Ovary (tissue), 3 donors: ENCODE measurements at regions not wholly inside any gene's neighbourhood (a gene's known extent, or its start where the extent isn't known, plus 50 kb on each side); places are given as distances from the start of the nearest gene placed in this dataset.

Experiments
- EP300 ChIP-seq: sonication (generic); formaldehyde crosslinking; IDR thresholded peaks from one replicate; pipeline ENCODE4 v1.6.1; 2017; ENCODE audit warnings: antibody characterized with exemption
- POLR2A ChIP-seq: fragments of 450-650 bp; IDR thresholded peaks from one replicate; pipeline ENCODE4 v1.6.1; 2017; ENCODE audit warnings: antibody characterized with exemption, mild to moderate bottlenecking, moderate library complexity
- TF ChIP-seq, protein P1 (sequence below), 3 donors: fragments of 450-650 bp in 2 of 3; fragments of 200-600 bp in 1 of 3; IDR thresholded peaks; one replicate each; pipeline versions ENCODE4 v1.5.1 to v1.8.0; 2016 to 2022; ENCODE audit warnings: antibody characterized with exemption in 3 of 3, mild to moderate bottlenecking in 1 of 3
- donor health status: DM: no; HTN: no; CAD: no.

DNA sequence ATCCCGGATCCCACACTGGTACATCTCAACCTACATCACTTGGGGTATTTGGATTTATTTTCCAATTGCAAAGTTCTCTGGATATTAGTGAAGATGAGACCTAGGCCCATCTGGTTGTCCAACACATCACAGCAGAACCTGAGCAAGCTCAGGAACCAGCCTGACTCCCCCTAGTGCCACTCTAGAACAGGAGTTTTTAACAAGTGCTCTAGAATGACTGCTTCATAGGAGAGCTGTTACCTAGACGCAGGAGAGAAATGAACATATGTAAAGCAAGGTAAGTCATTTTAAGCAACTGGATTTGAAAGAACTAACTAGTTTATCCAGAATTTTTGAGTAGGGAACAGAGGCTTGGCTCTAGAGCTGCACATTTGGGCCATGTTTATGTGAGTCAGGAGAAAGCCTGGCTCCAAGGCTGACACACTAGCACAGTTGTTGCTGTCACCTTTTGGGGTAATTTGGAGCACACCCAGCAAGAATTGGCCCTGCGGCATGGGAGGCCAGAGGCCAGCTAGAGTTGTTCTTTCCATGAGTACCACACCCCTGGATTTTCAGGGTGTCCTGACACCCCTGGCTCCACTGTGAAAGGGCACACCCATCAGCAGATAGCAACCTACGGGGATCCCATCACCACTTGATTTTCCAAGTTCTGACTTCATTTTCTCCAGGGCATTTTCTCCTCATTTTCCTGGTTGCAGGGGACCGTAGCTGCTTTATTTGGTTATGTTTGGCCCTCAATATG, 110.9 kb upstream of the LPAR1 start:
- TF ChIP-seq POLR2A (no peak), EP300 (no peak)
- TF ChIP-seq, protein P1, sequence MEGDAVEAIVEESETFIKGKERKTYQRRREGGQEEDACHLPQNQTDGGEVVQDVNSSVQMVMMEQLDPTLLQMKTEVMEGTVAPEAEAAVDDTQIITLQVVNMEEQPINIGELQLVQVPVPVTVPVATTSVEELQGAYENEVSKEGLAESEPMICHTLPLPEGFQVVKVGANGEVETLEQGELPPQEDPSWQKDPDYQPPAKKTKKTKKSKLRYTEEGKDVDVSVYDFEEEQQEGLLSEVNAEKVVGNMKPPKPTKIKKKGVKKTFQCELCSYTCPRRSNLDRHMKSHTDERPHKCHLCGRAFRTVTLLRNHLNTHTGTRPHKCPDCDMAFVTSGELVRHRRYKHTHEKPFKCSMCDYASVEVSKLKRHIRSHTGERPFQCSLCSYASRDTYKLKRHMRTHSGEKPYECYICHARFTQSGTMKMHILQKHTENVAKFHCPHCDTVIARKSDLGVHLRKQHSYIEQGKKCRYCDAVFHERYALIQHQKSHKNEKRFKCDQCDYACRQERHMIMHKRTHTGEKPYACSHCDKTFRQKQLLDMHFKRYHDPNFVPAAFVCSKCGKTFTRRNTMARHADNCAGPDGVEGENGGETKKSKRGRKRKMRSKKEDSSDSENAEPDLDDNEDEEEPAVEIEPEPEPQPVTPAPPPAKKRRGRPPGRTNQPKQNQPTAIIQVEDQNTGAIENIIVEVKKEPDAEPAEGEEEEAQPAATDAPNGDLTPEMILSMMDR (IDR thresholded peaks at IDR 0.05) = no peak
